DMS 273 (cell line): ENCODE measurements at regions not wholly inside any gene's neighbourhood (a gene's known extent, or its start where the extent isn't known, plus 50 kb on each side); places are given as distances from the start of the nearest gene placed in this dataset.
"Not testable (repeated sequence)": the region's sequence is repeated elsewhere in the genome, so short reads cannot be mapped to it uniquely, and the experiment has no call there.

ENCODE experiments used
- DNase-seq: peaks from one replicate; lab custom pipeline; 2025; ENCODE audit not compliant: unreplicated experiment; lab: John Stamatoyannopoulos, UW

DNA sequence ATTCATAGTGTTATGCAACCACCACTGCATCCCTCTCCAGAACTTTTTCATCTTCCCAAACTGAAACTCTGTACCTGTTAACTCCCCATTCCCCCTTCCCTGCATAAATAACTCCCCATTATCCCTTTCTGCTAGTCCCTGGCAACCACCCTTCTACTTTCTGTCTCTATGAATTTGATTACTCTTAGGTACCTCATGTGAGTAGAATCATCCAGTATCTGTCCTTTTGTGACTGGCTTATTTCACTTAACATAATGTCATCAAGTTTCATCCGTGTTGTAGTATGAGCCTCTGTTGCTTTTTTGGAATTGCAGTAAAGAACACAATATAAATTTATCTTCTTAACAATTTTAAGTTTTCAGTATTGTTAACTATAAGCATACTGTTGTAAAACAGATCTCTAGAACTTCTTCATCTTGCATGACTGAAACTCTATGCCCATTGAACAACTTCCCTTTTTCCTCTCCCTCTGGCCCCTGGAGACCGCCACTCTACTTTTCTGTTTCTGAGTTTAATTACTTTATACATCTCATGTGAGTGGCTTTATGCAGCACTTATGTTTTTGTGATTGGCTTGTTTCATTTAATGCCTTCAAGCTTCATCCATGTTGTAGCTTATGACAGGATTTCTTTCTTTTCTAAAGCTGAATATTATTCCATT, 87.3 kb upstream of the ABCC4 start:
- no peak for DNase-seq

DNA sequence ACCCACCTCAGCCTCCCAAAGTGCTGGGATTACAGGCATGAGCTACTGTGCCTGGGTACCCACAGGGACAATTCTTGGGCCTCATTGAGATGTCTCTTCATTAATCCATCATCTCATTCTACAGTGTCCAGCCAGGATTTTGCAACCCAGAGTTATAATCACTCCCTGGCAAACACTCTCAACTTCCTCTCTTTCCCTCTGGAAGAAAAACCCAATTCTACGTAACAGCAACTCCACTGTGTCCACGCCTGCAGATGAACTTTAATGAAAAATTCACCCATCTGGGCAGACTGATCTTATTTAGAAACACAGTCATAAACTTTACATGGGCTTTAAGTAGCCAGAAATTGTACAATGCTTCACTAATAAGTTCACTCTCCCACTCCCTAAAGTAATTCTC, 90.1 kb upstream of the ABCC4 start:
- no peak for DNase-seq

DNA sequence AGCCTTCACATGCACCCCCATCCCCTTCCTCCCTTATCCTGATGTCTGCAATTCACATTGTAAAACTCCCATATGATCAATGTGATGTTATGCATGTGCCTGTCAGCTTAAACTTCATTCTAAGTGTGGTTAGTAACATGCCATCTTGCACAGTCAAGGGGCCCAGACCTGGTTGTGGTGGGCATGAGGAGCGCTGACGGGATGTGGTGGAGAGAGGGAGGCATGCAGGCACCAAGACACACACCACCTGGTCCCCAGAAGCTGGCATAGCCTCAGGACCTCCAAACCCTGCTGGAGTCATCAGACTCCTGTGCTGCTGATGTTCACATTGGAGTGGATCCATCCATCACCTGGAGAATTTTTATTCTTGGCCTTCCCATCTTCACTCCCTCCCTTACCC, 90.5 kb upstream of the ABCC4 start:
- DNase-seq: no peak

DNA sequence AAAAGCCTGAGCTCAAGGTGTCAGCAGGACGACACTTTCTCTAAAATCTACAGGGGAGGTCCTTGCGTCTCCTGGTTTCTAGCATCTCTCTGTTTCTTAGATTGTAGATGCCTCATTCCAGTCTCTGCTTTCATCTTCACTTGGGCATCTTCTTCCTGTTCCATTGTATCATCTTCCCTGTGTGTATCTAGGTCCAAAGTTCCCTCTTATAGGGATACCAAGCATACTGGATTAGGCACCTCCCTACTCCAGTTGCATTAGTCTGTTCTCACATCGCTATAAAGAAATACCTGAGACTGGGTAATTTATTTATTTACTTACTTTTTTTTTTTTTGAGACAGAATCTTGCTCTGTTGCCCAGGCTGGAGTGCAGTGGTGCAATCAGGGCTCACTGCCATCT, 91.3 kb upstream of the ABCC4 start:
- DNase-seq: no peak

- DNase-seq: no peak
These were observed 102.3 kb upstream of the ABCC4 start for GRCh38 chr13:95403349-95404140.

DNA sequence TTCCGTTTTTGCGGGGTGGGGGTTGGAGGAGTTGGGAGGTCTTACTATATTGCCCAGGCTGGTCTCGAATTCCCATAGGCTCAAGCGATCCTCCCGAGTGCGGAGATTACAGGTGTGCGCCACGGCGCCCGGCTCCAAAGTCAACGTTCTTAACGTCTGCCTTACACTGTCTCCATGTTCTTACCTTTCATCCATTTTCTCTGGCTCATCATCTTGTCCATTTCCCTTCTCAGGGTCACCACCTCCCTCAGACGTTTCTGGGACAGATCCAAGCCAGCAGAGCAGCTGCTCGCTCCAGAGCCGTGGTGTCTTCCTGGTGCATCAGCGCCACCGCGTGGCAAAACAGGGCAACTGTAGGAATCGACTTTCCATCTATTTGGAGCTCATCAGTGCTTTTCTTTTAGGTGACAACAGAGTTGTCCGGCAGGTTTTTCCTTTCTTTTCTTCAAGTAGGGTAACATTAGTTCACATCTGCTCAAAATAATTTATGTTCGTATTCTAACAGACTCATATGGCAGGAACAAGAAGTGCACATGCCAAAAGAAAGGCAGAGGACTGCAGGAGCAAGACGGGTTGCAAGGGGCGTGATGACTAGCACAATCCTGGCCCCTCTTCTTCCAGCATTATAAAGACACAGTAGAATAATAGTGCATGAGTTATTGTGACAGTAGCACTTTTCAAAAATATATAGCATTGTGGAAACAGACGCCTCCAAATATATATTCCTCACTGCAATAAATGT, 103.1 kb upstream of the ABCC4 start:
- peak; percentile 86 for DNase-seq

- DNase-seq: no peak
These were observed 104.9 kb upstream of the ABCC4 start for GRCh38 chr13:95406176-95406575.

GRCh38 chr13:95411428-95412040, 110.3 kb upstream of the ABCC4 start:
- no peak for DNase-seq

DNA sequence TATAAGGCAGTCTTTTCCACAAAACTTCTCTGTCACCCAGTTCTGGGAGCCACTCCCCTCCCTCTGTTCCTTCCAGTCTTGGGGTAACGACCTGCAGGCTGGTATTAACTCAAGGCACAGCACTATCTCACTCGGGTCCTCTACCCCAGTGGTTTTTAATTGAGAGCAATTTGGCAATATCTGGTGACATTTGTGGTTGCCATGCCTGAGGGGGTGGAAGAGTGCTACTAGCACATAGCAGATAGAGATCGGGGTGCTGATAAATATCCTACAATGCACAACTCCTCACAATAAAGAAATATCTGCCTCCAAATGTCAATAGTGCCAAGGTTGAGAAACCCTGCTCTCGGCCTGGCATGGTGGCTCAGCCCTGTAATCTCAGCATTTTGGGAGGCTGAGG, 117.7 kb upstream of the ABCC4 start:
- no peak for DNase-seq

- DNase-seq: no peak
These were observed 119.2 kb upstream of the ABCC4 start for GRCh38 chr13:95420501-95420900.

GRCh38 chr13:95426631-95427030, 125.4 kb upstream of the ABCC4 start:
- no peak for DNase-seq

DNA sequence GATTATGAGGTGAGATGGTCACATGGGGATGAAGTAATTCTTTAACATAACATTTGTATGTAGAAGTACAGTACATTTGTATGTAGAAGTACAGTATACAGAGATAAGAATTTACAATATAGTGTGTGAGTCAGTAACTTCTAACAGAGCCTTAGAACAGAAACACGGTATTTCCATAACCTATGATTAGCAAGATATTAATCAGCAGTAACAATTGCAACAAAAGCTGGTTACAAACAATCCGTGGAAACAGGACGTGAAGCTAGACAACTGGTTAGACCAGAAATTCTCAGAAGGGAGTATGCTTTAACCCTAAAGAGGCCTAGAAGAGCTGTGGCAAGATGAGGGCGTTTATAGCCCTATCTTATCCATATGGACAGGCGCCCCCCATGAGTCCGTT, 122.0 kb upstream of the CLDN10 start:
- DNase-seq: not testable (repeated sequence)

DNA sequence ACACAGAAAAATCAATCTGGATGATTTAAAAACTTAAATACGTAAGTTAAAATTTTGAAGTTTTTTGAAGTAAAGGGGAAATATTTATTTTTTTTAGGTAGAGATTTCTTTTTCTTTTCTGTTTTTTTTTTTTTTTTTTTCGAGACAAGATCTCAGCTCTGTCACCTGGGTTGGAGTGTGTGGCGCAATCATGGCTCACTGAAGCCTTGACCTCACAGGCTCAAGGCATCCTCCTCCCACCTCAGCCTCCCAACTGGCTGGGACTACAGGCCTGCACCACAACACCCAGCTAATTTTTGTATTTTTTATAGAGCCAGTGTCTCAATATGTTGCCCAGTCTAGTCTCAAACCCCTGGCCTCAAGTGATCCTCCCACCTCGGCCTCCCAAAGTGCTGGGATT, 120.4 kb upstream of the CLDN10 start:
- DNase-seq: no peak

- DNase-seq: no peak
These were observed 119.0 kb upstream of the CLDN10 start for GRCh38 chr13:95433537-95433936.

GRCh38 chr13:95434111-95434510, 118.4 kb upstream of the CLDN10 start:
- no peak for DNase-seq

- DNase-seq: no peak
These were observed 115.0 kb upstream of the CLDN10 start for GRCh38 chr13:95437561-95437960.

DNA sequence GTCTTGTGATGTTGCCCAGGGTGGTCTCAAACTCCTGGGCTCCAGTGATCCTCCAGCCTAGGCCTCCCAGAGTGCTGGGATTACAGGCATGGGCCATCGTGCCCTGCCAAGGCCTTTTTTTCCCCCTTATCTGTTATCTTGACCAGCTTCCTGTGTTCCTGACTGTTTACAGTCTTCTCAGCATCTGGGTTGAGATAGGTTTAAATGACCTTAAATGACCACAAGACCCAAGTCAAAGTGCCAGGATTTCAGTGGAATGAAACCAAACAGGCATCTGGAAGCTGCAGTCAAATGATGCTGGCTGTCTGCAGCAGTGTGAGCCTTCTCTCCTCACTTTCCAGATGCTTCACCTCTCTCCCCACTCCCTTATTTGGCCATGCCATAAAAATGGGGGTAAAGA, 114.2 kb upstream of the CLDN10 start:
- no peak for DNase-seq

DNA sequence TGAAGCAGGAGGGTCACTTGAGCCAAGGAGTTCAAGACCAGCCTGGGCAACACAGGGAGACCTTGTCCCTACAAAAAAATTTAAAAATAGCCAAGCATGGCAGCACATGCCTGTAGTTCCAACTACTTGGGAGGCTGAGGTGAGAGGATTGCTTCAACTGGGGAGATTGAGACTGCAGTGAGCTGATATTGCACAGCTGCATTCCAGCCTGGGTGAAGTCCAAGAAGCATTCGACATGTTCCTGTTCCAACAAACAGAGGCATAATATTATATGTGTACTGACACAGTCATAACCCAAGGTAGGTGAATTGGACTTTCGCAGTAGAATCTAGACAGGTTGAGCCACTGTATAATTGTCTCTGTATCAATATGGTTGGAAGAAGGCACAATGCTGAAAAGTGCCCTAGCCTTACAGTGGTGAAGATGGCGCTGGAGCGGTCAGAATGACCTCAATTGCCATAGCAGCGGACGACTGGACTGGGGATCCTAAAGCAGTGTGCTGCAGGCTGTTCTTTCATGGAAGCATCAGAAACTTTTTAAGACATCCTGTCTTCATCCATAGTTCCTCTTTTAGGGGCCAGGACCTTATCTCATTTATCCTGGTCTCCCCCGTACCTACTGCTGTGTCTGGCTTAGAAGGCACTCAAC, 112.0 kb upstream of the CLDN10 start:
- no peak for DNase-seq

- no peak for DNase-seq
These were observed 111.2 kb upstream of the CLDN10 start for GRCh38 chr13:95441326-95441725.

- peak; percentile 6 for DNase-seq
These were observed 108.4 kb upstream of the CLDN10 start for GRCh38 chr13:95444006-95444730.
